HCT116 (cell line): ENCODE measurements at regions not wholly inside any gene's neighbourhood (a gene's known extent, or its start where the extent isn't known, plus 50 kb on each side); places are given as distances from the start of the nearest gene placed in this dataset.

Experiments
- ATAC-seq: fragments of 200-7000 bp; cut with Tn5 transposase; 2 replicates; pipeline ENCODE4 v1.9.1; 2020; ENCODE audit warnings: mild to moderate bottlenecking, moderate library complexity
- BruUV-seq: library from RNA; stranded (reverse); fragments of 400-500 nt; replicated peaks from 2 replicates; lab custom pipeline; 2021; lab: Mats Ljungman, UMichigan
- CTCF ChIA-PET: fragments of 300-600 bp; sonication (Branson Sonifier 250); formaldehyde crosslinking; loops from one replicate; lab custom pipeline; 2021; ENCODE audit warnings: antibody characterized with exemption; lab: Charles Lee
- POLR2A ChIA-PET: fragments of 300-600, 350-600 bp; sonication (Branson Sonifier 250); formaldehyde crosslinking; loops from one replicate; lab custom pipeline; 2021; ENCODE audit warnings: antibody characterized with exemption; lab: Charles Lee
- RAD21 ChIA-PET, 2 experiments: fragments of 300-600 bp; sonication (Branson Sonifier 250); formaldehyde crosslinking; loops; one replicate each; lab custom pipeline; 2023; ENCODE audit warnings: low total read pairs in 2 of 2; ENCODE audit not compliant: uncharacterized antibody in 2 of 2, unreplicated experiment in 2 of 2, low non-redundant PET in 1 of 2; lab: Charles Lee
- DNase-seq: peaks from one replicate; pipeline ENCODE4 v3.0.0-alpha.2; 2010; ENCODE audit warnings: low read depth, low spot score
- H2AFZ ChIP-seq: fragments of 200-600 bp; shearing (Covaris generic), sonication (generic); 2 replicates; pipeline ENCODE4 v1.6.1; 2017; ENCODE audit warnings: low read depth, mixed run types, mixed read lengths, antibody characterized with exemption, low read length; ENCODE audit not compliant: poor library complexity, severe bottlenecking
- H3K27ac ChIP-seq: 2 replicates; pipeline ENCODE4 v1.5.1; 2012; ENCODE audit warnings: low read depth, low read length
- H3K27me3 ChIP-seq: fragments of 200-600 bp; sonication (generic); 2 replicates; pipeline ENCODE4 v1.6.1; 2016; ENCODE audit warnings: mixed run types, low read length, mixed read lengths; ENCODE audit not compliant: insufficient read depth
- H3K36me3 ChIP-seq, 2 experiments: fragments of 200-500 bp in 1 of 2; fragments of 200-600 bp in 1 of 2; sonication (Bioruptor generic) in 1 of 2; sonication (generic) in 1 of 2; 2 replicates each; pipeline versions ENCODE4 v1.5.1 to v1.6.1; 2014 to 2016; ENCODE audit warnings: low read length in 2 of 2, inconsistent platforms in 1 of 2, mixed read lengths in 1 of 2, mixed run types in 1 of 2; ENCODE audit not compliant: insufficient read depth in 2 of 2, control insufficient read depth in 1 of 2
- H3K4me1 ChIP-seq, 2 experiments: fragments of 200-600 bp in 1 of 2; sonication (generic) in 1 of 2; 2 replicates each; pipeline versions ENCODE4 v1.5.1 to v1.6.1; 2012 to 2017; ENCODE audit warnings: low read length in 2 of 2, inconsistent platforms in 1 of 2, mild to moderate bottlenecking in 1 of 2, mixed read lengths in 1 of 2, mixed run types in 1 of 2, moderate library complexity in 1 of 2; ENCODE audit not compliant: insufficient read depth in 2 of 2, control insufficient read depth in 1 of 2
- H3K4me2 ChIP-seq: fragments of 200-600 bp; sonication (generic); 2 replicates; pipeline ENCODE4 v1.6.1; 2017; ENCODE audit warnings: mixed run types, low read length, mixed read lengths
- H3K4me3 ChIP-seq, 2 experiments: fragments of 200-600 bp in 1 of 2; sonication (generic) in 1 of 2; replicated peaks in 1 of 2; 2 replicates each; pipeline ENCODE4 v1.5.1; 2011 to 2016; ENCODE audit warnings: low read length in 2 of 2, control low read depth in 1 of 2, low read depth in 1 of 2, mild to moderate bottlenecking in 1 of 2, mixed read lengths in 1 of 2, mixed run types in 1 of 2
- H3K79me2 ChIP-seq: fragments of 200-600 bp; sonication (generic); 2 replicates; pipeline ENCODE4 v1.6.1; 2017; ENCODE audit warnings: mild to moderate bottlenecking, mixed run types, low read length, moderate library complexity, mixed read lengths; ENCODE audit not compliant: insufficient read depth
- H3K9ac ChIP-seq: fragments of 200-600 bp; sonication (generic); 2 replicates; pipeline ENCODE4 v1.6.1; 2016; ENCODE audit warnings: low read length, mixed read lengths
- H3K9me2 ChIP-seq: fragments of 200-600 bp; sonication (generic), shearing (Covaris generic); 2 replicates; pipeline ENCODE4 v1.6.1; 2017; ENCODE audit warnings: mixed run types, mild to moderate bottlenecking, moderate library complexity; ENCODE audit not compliant: insufficient read depth
- H3K9me3 ChIP-seq, 2 experiments: fragments of 200-500 bp in 1 of 2; fragments of 200-600 bp in 1 of 2; sonication (Bioruptor generic) in 1 of 2; sonication (generic) in 1 of 2; 2 replicates each; pipeline ENCODE4 v1.6.1; 2014 to 2017; ENCODE audit warnings: low read length in 2 of 2, mixed read lengths in 2 of 2, inconsistent platforms in 1 of 2, low read depth in 1 of 2, mild to moderate bottlenecking in 1 of 2, mixed run types in 1 of 2, moderate library complexity in 1 of 2; ENCODE audit not compliant: control insufficient read depth in 1 of 2, insufficient read depth in 1 of 2
- H4K20me1 ChIP-seq: fragments of 200-600 bp; sonication (generic), shearing (Covaris generic); 2 replicates; pipeline ENCODE4 v1.6.1; 2017; ENCODE audit warnings: mixed run types, mild to moderate bottlenecking, moderate library complexity; ENCODE audit not compliant: insufficient read depth
- ATF3 ChIP-seq: IDR thresholded peaks from 2 replicates; pipeline ENCODE4 v1.6.1; 2012
- CEBPB ChIP-seq: IDR thresholded peaks from 2 replicates; pipeline ENCODE4 v1.6.1; 2012; ENCODE audit warnings: low read depth
- CTCF ChIP-seq, 3 experiments: fragments of 200-600 bp in 1 of 3; sonication (generic) in 1 of 3; IDR thresholded peaks in 2 of 3; conservative IDR thresholded peaks in 1 of 3; 2 replicates each; pipeline ENCODE4 v1.5.1; 2012 to 2017; ENCODE audit warnings: low read depth in 2 of 3, low read length in 2 of 3, antibody characterized with exemption in 1 of 3, borderline replicate concordance in 1 of 3, control low read depth in 1 of 3, mild to moderate bottlenecking in 1 of 3, mixed read lengths in 1 of 3, mixed run types in 1 of 3, moderate library complexity in 1 of 3; ENCODE audit not compliant: insufficient read depth in 1 of 3
- ELF1 ChIP-seq: IDR thresholded peaks from 2 replicates; pipeline ENCODE4 v1.6.1; 2012; ENCODE audit warnings: low read depth, borderline replicate concordance
- EZH2 ChIP-seq: fragments of 200-600 bp; sonication (generic); IDR thresholded peaks from 2 replicates; pipeline ENCODE4 v1.6.1; 2017; ENCODE audit warnings: antibody characterized with exemption, mixed run types
- FOSL1 ChIP-seq: IDR thresholded peaks from 2 replicates; pipeline ENCODE4 v1.6.1; 2012; ENCODE audit warnings: low read depth
- JUND ChIP-seq: IDR thresholded peaks from 2 replicates; pipeline ENCODE4 v1.6.1; 2012
- POLR2AphosphoS5 ChIP-seq: IDR thresholded peaks from 2 replicates; pipeline ENCODE4 v1.6.1; 2011; ENCODE audit warnings: mild to moderate bottlenecking, low read depth, low read length, moderate library complexity
- SP1 ChIP-seq: IDR thresholded peaks from 2 replicates; pipeline ENCODE4 v1.6.1; 2012; ENCODE audit warnings: low read depth
- ZBTB33 ChIP-seq: IDR thresholded peaks from 2 replicates; pipeline ENCODE4 v1.6.1; 2011; ENCODE audit warnings: mild to moderate bottlenecking, low read length, moderate library complexity; ENCODE audit not compliant: insufficient replicate concordance; ENCODE audit errors: extremely low read depth
- ZNF274 ChIP-seq: fragments of 200-500 bp; sonication (Bioruptor generic); IDR thresholded peaks from 2 replicates; pipeline ENCODE4 v1.6.1; 2014; ENCODE audit warnings: mild to moderate bottlenecking, low read depth, low read length, inconsistent platforms
- intact Hi-C: fragments of 100-400 bp; cut with micrococcal nuclease; formaldehyde crosslinking; loops from 2 replicates; pipeline ENCODE4 v1.10.0; 2022
- TF ChIP-seq, protein P1 (sequence below): IDR thresholded peaks from 2 replicates; pipeline ENCODE4 v1.6.1; 2012

GRCh38 chr2:34147780-34148179 lies 548.7 kb upstream of the FAM98A start:
- H2AFZ ChIP-seq, result no peak overlapping the region
- TF ChIP-seq, protein P1, sequence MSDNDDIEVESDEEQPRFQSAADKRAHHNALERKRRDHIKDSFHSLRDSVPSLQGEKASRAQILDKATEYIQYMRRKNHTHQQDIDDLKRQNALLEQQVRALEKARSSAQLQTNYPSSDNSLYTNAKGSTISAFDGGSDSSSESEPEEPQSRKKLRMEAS, result no peak
- no peak for TF ChIP-seq FOSL1
- no peak for TF ChIP-seq JUND
- TF ChIP-seq CEBPB, result no peak
- TF ChIP-seq, all 23 proteins: peak for 0
- no peaks in the 10 kb centered on the region for H4K20me1 ChIP-seq
- intact Hi-C loops, result no loop called here
- POLR2A ChIA-PET, result no interaction called here
- H3K4me2 ChIP-seq, result no peak overlapping the region
- H3K9me2 ChIP-seq, result no peaks in the 10 kb centered on the region
- no peaks in the 10 kb centered on the region for H3K4me1 ChIP-seq
- no TSS peak for BruUV-seq
- RAD21 ChIA-PET, result no interaction called here
- H3K36me3 ChIP-seq, result no peaks in the 10 kb centered on the region
- DNase-seq, result no peak
- ATAC-seq, result no peak
- no peaks in the 10 kb centered on the region for H3K27me3 ChIP-seq
- H3K9ac ChIP-seq, result no peak overlapping the region
- no peaks in the 10 kb centered on the region for H3K79me2 ChIP-seq
- CTCF ChIA-PET, result no interaction called here
- no peak overlapping the region for H3K4me3 ChIP-seq
- peaks cover 0 to 14% of the 10 kb centered on the region in 2 experiments; a peak in 2 of 4 replicates for H3K9me3 ChIP-seq
- H3K27ac ChIP-seq, result no peak overlapping the region

DNA sequence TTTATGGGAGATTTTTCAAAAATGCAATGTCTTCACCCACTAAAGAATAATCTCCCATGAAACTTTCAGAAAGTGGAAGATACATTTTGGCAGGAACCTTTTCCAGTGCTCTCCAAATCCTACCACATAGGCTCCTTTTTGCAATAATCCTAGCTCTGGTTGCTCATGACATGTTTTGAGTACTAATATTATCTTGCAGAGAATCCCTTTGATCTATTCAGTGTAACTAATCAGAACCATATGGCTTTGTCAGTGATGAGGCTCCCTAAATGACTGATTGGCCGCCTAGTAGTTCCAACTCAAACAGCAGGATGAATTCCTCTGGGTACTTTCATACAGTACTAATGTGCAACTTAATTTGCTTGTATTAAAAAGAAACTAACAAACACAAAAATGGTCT lies 544.0 kb upstream of the FAM98A start:
- no peak overlapping the region for H3K9ac ChIP-seq
- TF ChIP-seq POLR2AphosphoS5 (no peak), ATF3 (no peak), JUND (no peak), ZNF274 (no peak), SP1 (no peak), EZH2 (no peak), FOSL1 (no peak), ZBTB33 (no peak), CTCF (IDR thresholded peaks at IDR 0.05 in 2 of 3, conservative IDR thresholded peaks at IDR 0.05 in 1 of 3; ENCODE audit: borderline replicate concordance in 1 of 3, insufficient read depth in 1 of 3, low read depth in 2 of 3, low read length in 2 of 3) (no peak), ELF1 (no peak)
- TF ChIP-seq, all 23 proteins: peak for 0
- Histone ChIP-seq H3K79me2 (no peaks in the 10 kb centered on the region), H3K9me2 (no peaks in the 10 kb centered on the region), H3K27ac (no peak overlapping the region), H3K36me3 (no peaks in the 10 kb centered on the region), H3K4me3 (no peak overlapping the region), H4K20me1 (no peaks in the 10 kb centered on the region), H3K4me2 (no peak overlapping the region), H3K4me1 (no peaks in the 10 kb centered on the region), H3K9me3 (peaks cover 0 to 8% of the 10 kb centered on the region in 2 experiments; a peak in 2 of 4 replicates), H3K27me3 (no peaks in the 10 kb centered on the region), H2AFZ (no peak overlapping the region)
- no TSS peak for BruUV-seq
- CTCF ChIA-PET, result no interaction called here
- intact Hi-C loops, result no loop called here
- no peak for ATAC-seq
- RAD21 ChIA-PET, result no interaction called here
- POLR2A ChIA-PET, result no interaction called here
- DNase-seq, result no peak
